AG04450 (cell line): ENCODE measurements at regions not wholly inside any gene's neighbourhood (a gene's known extent, or its start where the extent isn't known, plus 50 kb on each side); places are given as distances from the start of the nearest gene placed in this dataset.

ENCODE experiments used
- CTCF ChIA-PET: fragments of 300-600, 350-600 bp; formaldehyde crosslinking; extraction: SDS; loops from one replicate; lab custom pipeline; 2022; ENCODE audit warnings: antibody characterized with exemption, inconsistent platforms; lab: Charles Lee
- POLR2A ChIA-PET: fragments of 350-600 bp; formaldehyde crosslinking; extraction: SDS; loops from one replicate; lab custom pipeline; 2021; ENCODE audit warnings: antibody characterized with exemption, inconsistent platforms; lab: Yijun Ruan, JAX
- DNase-seq: peaks from one replicate; pipeline ENCODE4 v3.0.0-alpha.2; 2011; ENCODE audit warnings: low read depth, low spot score
- H3K27ac ChIP-seq: one replicate; pipeline ENCODE4 v1.5.1; 2012; ENCODE audit warnings: low read depth, low read length, control low read depth
- H3K27me3 ChIP-seq: one replicate; pipeline ENCODE4 v1.6.0; 2012; ENCODE audit warnings: low read length; ENCODE audit not compliant: control insufficient read depth, insufficient read depth
- H3K4me3 ChIP-seq: 2 replicates; pipeline ENCODE4 v1.5.1; 2011; ENCODE audit warnings: mild to moderate bottlenecking, low read depth, low read length, control low read depth
- H3K9me3 ChIP-seq: 2 replicates; pipeline ENCODE4 v1.5.1; 2012; ENCODE audit warnings: low read length; ENCODE audit not compliant: control insufficient read depth, insufficient read depth
- CTCF ChIP-seq: IDR thresholded peaks from 2 replicates; pipeline ENCODE4 v1.5.1; 2011; ENCODE audit warnings: low read depth, low read length, control low read depth, inconsistent platforms

- ChIA-PET POLR2A (interaction anchor here (0.6 kb wide), 1 partner anchor 56 kb away, joined by 3 read pairs; no protein-coding TSS in a partner anchor), CTCF (interaction anchor here (1.4 kb wide), 1 partner anchor 23 kb away, joined by 3 read pairs; no protein-coding TSS in a partner anchor)
- Histone ChIP-seq H3K9me3 (no peaks in the 10 kb centered on the region), H3K27ac (no peak overlapping the region), H3K4me3 (no peak overlapping the region), H3K27me3 (no peaks in the 10 kb centered on the region)
- TF ChIP-seq CTCF: no peak
- peak; percentile 3 for DNase-seq
Observed at GRCh38 chr18:39523281-39523680, 1957.7 kb upstream of the CELF4 start.

GRCh38 chr18:39521164-39521563 is 1955.6 kb upstream of the CELF4 start:
- no peak for TF ChIP-seq CTCF
- H3K4me3 ChIP-seq: no peak overlapping the region
- CTCF ChIA-PET: no interaction called here
- no peak overlapping the region for H3K27ac ChIP-seq
- no peak for DNase-seq
- no peaks in the 10 kb centered on the region for H3K9me3 ChIP-seq
- POLR2A ChIA-PET: no interaction called here
- H3K27me3 ChIP-seq: no peaks in the 10 kb centered on the region

GRCh38 chr18:39519741-39520140 is 1954.1 kb upstream of the CELF4 start:
- no peak for TF ChIP-seq CTCF
- no peak for DNase-seq
- POLR2A ChIA-PET: no interaction called here

GRCh38 chr18:39515299-39515698 is 1949.7 kb upstream of the CELF4 start:
- TF ChIP-seq CTCF: no peak
- Histone ChIP-seq H3K9me3 (no peaks in the 10 kb centered on the region), H3K4me3 (no peak overlapping the region), H3K27me3 (no peaks in the 10 kb centered on the region), H3K27ac (no peak overlapping the region)
- no peak for DNase-seq
- ChIA-PET POLR2A (no interaction called here), CTCF (no interaction called here)

More at GRCh38 chr18:39519741-39520140, 1954.1 kb upstream of the CELF4 start:
- H3K4me3 ChIP-seq: no peak overlapping the region
- no peaks in the 10 kb centered on the region for H3K9me3 ChIP-seq
- H3K27ac ChIP-seq: no peak overlapping the region
- CTCF ChIA-PET: no interaction called here
- H3K27me3 ChIP-seq: no peaks in the 10 kb centered on the region

GRCh38 chr18:39513186-39513585 is 1947.6 kb upstream of the CELF4 start:
- no peak overlapping the region for H3K4me3 ChIP-seq
- no peak overlapping the region for H3K27ac ChIP-seq
- ChIA-PET CTCF (no interaction called here), POLR2A (no interaction called here)
- TF ChIP-seq CTCF: no peak
- no peaks in the 10 kb centered on the region for H3K9me3 ChIP-seq
- DNase-seq: no peak
- no peaks in the 10 kb centered on the region for H3K27me3 ChIP-seq
